K562 (cell line): ENCODE measurements at regions not wholly inside any gene's neighbourhood (a gene's known extent, or its start where the extent isn't known, plus 50 kb on each side); places are given as distances from the start of the nearest gene placed in this dataset.

Experiments used
- ATAC-seq: fragments of 200-7000 bp; cut with Tn5 transposase; 3 replicates; pipeline ENCODE4 v1.9.1; 2020; ENCODE audit warnings: moderate library complexity
- BruUV-seq: library from RNA; stranded (reverse); fragments of 400-500 nt; replicated peaks from 2 replicates; lab custom pipeline; 2021; lab: Mats Ljungman, UMichigan
- CTCF ChIA-PET: fragments of 300-600 bp; formaldehyde crosslinking; extraction: SDS; loops from one replicate; lab custom pipeline; 2021; ENCODE audit warnings: low intra/inter-chr PET ratio; lab: Yijun Ruan, JAX
- POLR2A ChIA-PET: fragments of 300-600, 350-650 bp; sonication (Branson Sonifier 250); formaldehyde crosslinking; extraction: SDS; loops from one replicate; lab custom pipeline; 2021; ENCODE audit warnings: antibody characterized with exemption, inconsistent platforms; lab: Yijun Ruan, JAX
- DNase-seq, 4 experiments: peaks; one replicate each; pipeline versions ENCODE4 v3.0.0 to v3.0.0-alpha.2; 2011 to 2018; ENCODE audit warnings: low spot score in 3 of 4, mixed read lengths in 3 of 4; ENCODE audit errors: extremely low read depth in 1 of 4
- FAIRE-seq: peaks from 2 replicates; lab custom pipeline; 2011; peaks lifted over from hg19 to GRCh38; lab: Jason Lieb, UNC
- H2AFZ ChIP-seq: 2 replicates; pipeline ENCODE4 v1.6.0; 2011; ENCODE audit warnings: low read depth, low read length, control low read depth, inconsistent platforms
- H3K27ac ChIP-seq: fragments of 200-600 bp; 3 replicates; pipeline ENCODE4 v1.8.0; 2011; ENCODE audit warnings: low read depth, mild to moderate bottlenecking, control low read depth, inconsistent platforms, low read length, moderate library complexity, mixed read lengths; ENCODE audit errors: extremely low read depth
- H3K27me3 ChIP-seq, 2 experiments: fragments of 300-600 bp in 1 of 2; 2 replicates in 1 of 2; 3 replicates in 1 of 2; pipeline versions ENCODE4 v1.6.0 to v1.8.0; 2011; ENCODE audit warnings: inconsistent platforms in 2 of 2, low read length in 2 of 2, mild to moderate bottlenecking in 1 of 2, mixed read lengths in 1 of 2, moderate library complexity in 1 of 2; ENCODE audit not compliant: control insufficient read depth in 2 of 2, insufficient read depth in 2 of 2
- H3K36me3 ChIP-seq: fragments of 300-600 bp; 3 replicates; pipeline ENCODE4 v1.8.0; 2011; ENCODE audit warnings: mild to moderate bottlenecking, low read length, inconsistent platforms; ENCODE audit not compliant: control insufficient read depth, insufficient read depth
- H3K4me1 ChIP-seq, 2 experiments: fragments of 200-600 bp in 1 of 2; replicated peaks in 1 of 2; 2 replicates in 1 of 2; 3 replicates in 1 of 2; pipeline versions ENCODE4 v1.5.1 to v1.8.0; 2011; ENCODE audit warnings: inconsistent platforms in 2 of 2, low read length in 2 of 2, mild to moderate bottlenecking in 1 of 2, mixed read lengths in 1 of 2, moderate library complexity in 1 of 2; ENCODE audit not compliant: control insufficient read depth in 2 of 2, insufficient read depth in 2 of 2
- H3K4me2 ChIP-seq: 2 replicates; pipeline ENCODE4 v1.6.1; 2011; ENCODE audit warnings: low read length, control low read depth, inconsistent platforms, mixed read lengths; ENCODE audit not compliant: insufficient read depth
- H3K4me3 ChIP-seq: fragments of 200-600 bp; sonication (generic), shearing (Covaris generic); 2 replicates; pipeline ENCODE4 v1.5.1; 2016; ENCODE audit warnings: control low read depth, inconsistent platforms
- H3K79me2 ChIP-seq: fragments of 200-600 bp; 3 replicates; pipeline ENCODE4 v1.8.0; 2011; ENCODE audit warnings: low read length, inconsistent platforms; ENCODE audit not compliant: control insufficient read depth, insufficient read depth
- H3K9ac ChIP-seq, 2 experiments: 2 replicates each; pipeline versions ENCODE4 v1.6.0 to v1.6.1; 2011; ENCODE audit warnings: low read depth in 2 of 2, low read length in 2 of 2, control low read depth in 1 of 2, inconsistent platforms in 1 of 2, mild to moderate bottlenecking in 1 of 2, mixed read lengths in 1 of 2; ENCODE audit not compliant: insufficient read depth in 1 of 2
- H3K9me1 ChIP-seq: one replicate; pipeline ENCODE4 v1.6.0; 2011; ENCODE audit warnings: inconsistent platforms, mild to moderate bottlenecking, low read length, moderate library complexity; ENCODE audit not compliant: control insufficient read depth, insufficient read depth
- H3K9me3 ChIP-seq: replicated peaks from 2 replicates; pipeline ENCODE4 v1.5.1; 2011; ENCODE audit warnings: low read depth, low read length, inconsistent platforms; ENCODE audit not compliant: control insufficient read depth, insufficient read depth
- H4K20me1 ChIP-seq: replicated peaks from 2 replicates; pipeline ENCODE4 v1.6.1; 2011; ENCODE audit warnings: low read length, inconsistent platforms, mixed read lengths; ENCODE audit not compliant: control insufficient read depth, insufficient read depth
- ILF3 ChIP-seq: fragments of 450-650 bp; IDR thresholded peaks from 2 replicates; pipeline ENCODE4 v1.6.1; 2018; ENCODE audit warnings: antibody characterized with exemption, mild to moderate bottlenecking, moderate library complexity, borderline replicate concordance
- MED1 ChIP-seq: sonication (generic); formaldehyde crosslinking; IDR thresholded peaks from 2 replicates; pipeline ENCODE4 v1.8.1; 2023; ENCODE audit warnings: missing genetic modification reagents, borderline replicate concordance
- MEIS2 ChIP-seq: fragments of 450-650 bp; IDR thresholded peaks from 2 replicates; pipeline ENCODE4 v1.6.1; 2014; ENCODE audit warnings: mild to moderate bottlenecking; ENCODE audit not compliant: partially characterized antibody
- NCOR1 ChIP-seq: fragments of 450-650 bp; IDR thresholded peaks from 2 replicates; pipeline ENCODE4 v1.6.1; 2016; ENCODE audit warnings: mild to moderate bottlenecking, moderate library complexity
- NFRKB ChIP-seq: fragments of 450-650 bp; IDR thresholded peaks from 2 replicates; pipeline ENCODE4 v1.6.1; 2016; ENCODE audit warnings: low read depth
- SUPT5H ChIP-seq: fragments of 450-650 bp; IDR thresholded peaks from 2 replicates; pipeline ENCODE4 v1.6.1; 2016
- TARDBP ChIP-seq: fragments of 450-650 bp; IDR thresholded peaks from 2 replicates; pipeline ENCODE4 v1.6.1; 2016
- ZNF184 ChIP-seq: sonication (generic); formaldehyde crosslinking; IDR thresholded peaks from 2 replicates; pipeline ENCODE4 v1.5.0; 2020; ENCODE audit warnings: missing genetic modification reagents
- ZNF644 ChIP-seq: fragments of 200-800 bp; sonication (Bioruptor generic); IDR thresholded peaks from 2 replicates; pipeline ENCODE4 v1.6.1; 2016; ENCODE audit warnings: low read depth, missing genetic modification characterization, missing compliant biosample characterization
- WGBS: fragments of 100-300 bp; shearing (Covaris generic); methylation state at CpG from one replicate; pipeline ENCODE4 v1.1.6; 2016; ENCODE audit warnings: low coverage, mixed read lengths; ENCODE audit not compliant: insufficient coverage; ENCODE audit errors: missing lambda C conversion rate; 5-methylcytosine and 5-hydroxymethylcytosine counted together
- in situ Hi-C: fragments of 300-500 bp; cut with MboI; formaldehyde crosslinking; loops from 4 replicates; pipeline ENCODE4 v1.15.0; 2018; ENCODE audit warnings: inconsistent platforms, mixed read lengths
- intact Hi-C: fragments of 100-400 bp; cut with micrococcal nuclease; formaldehyde crosslinking; loops from 2 replicates; pipeline ENCODE4 v1.14.2; 2022
- TF ChIP-seq, protein P1 (sequence below): sonication (generic); formaldehyde crosslinking; IDR thresholded peaks from 2 replicates; pipeline ENCODE4 v1.8.1; 2023; ENCODE audit warnings: mild to moderate bottlenecking, missing genetic modification reagents

DNA sequence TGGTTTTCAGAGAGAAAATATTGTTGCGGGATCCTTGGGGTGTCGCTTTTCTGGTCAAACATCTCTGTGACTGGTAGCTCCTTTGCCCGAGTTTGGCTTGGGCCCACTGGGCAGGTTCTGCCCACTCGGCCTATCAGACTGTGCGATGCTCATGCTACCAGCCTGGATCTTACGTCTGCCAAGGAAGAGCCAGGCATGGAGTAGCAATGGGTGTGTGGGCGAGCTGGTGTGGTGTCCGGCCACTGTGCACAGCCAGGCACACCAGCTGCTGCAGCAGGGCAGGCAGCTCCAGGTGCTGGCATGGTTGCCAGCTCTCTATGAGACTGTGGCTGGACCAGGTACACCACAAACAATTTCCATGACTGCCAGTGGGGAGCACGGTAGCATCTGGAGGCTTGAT lies 1351.8 kb upstream of the PCDH20 start:
- WGBS = 0% methylated on average over 6 of the region's 9 CpGs
- H3K4me2 ChIP-seq = no peak overlapping the region
- no peaks in the 10 kb centered on the region for H3K9me3 ChIP-seq
- TF ChIP-seq NCOR1 (no peak), ILF3 (no peak), MEIS2 (no peak), MED1 (CRISPR knock-in tag) (no peak), TARDBP (no peak), SUPT5H (no peak), ZNF184 (CRISPR knock-in tag) (no peak), ZNF644 (tag) (no peak), NFRKB (no peak)
- TF ChIP-seq, protein P1, sequence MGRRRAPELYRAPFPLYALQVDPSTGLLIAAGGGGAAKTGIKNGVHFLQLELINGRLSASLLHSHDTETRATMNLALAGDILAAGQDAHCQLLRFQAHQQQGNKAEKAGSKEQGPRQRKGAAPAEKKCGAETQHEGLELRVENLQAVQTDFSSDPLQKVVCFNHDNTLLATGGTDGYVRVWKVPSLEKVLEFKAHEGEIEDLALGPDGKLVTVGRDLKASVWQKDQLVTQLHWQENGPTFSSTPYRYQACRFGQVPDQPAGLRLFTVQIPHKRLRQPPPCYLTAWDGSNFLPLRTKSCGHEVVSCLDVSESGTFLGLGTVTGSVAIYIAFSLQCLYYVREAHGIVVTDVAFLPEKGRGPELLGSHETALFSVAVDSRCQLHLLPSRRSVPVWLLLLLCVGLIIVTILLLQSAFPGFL (CRISPR knock-in tag) = no peak
- no peaks in the 10 kb centered on the region for H3K27me3 ChIP-seq
- H3K4me3 ChIP-seq = no peak overlapping the region
- no peaks in the 10 kb centered on the region for H3K36me3 ChIP-seq
- no peak overlapping the region for H3K27ac ChIP-seq
- POLR2A ChIA-PET = no interaction called here
- no peaks in the 10 kb centered on the region for H3K4me1 ChIP-seq
- no peak for ATAC-seq
- in situ Hi-C loops = no loop called here
- H3K79me2 ChIP-seq = no peaks in the 10 kb centered on the region
- no TSS peak for BruUV-seq
- FAIRE-seq = no peak
- CTCF ChIA-PET = no interaction called here
- H4K20me1 ChIP-seq = no peaks in the 10 kb centered on the region
- no peak overlapping the region for H3K9ac ChIP-seq
- no peak for DNase-seq
- intact Hi-C loops = no loop called here
- H3K9me1 ChIP-seq = no peaks in the 10 kb centered on the region
- H2AFZ ChIP-seq = no peak overlapping the region
